DOHH2 (cell line): ENCODE measurements at regions not wholly inside any gene's neighbourhood (a gene's known extent, or its start where the extent isn't known, plus 50 kb on each side); places are given as distances from the start of the nearest gene placed in this dataset.

Experiments
- CTCF ChIP-seq: fragments of 200-600 bp; sonication (generic); IDR thresholded peaks from one replicate; pipeline ENCODE4 v1.5.1; 2014; ENCODE audit warnings: antibody characterized with exemption, mild to moderate bottlenecking, low read depth, low read length; ENCODE audit not compliant: poor library complexity, severe bottlenecking
- EZH2phosphoT487 ChIP-seq: fragments of 200-600 bp; sonication (generic); IDR thresholded peaks from 2 replicates; pipeline ENCODE4 v1.6.1; 2017; ENCODE audit warnings: borderline replicate concordance, mild to moderate bottlenecking, antibody characterized with exemption, low read length, moderate library complexity, mixed read lengths

- TF ChIP-seq EZH2phosphoT487: no peak
- no peak for TF ChIP-seq CTCF
Measured at GRCh38 chr3:102083473-102083872, 234.2 kb downstream of the NFKBIZ start.
